WTC11 (cell line): ENCODE measurements at regions not wholly inside any gene's neighbourhood (a gene's known extent, or its start where the extent isn't known, plus 50 kb on each side); places are given as distances from the start of the nearest gene placed in this dataset.

Source experiments
- ATAC-seq: fragments of 200-7000 bp; cut with Tn5 transposase; 2 replicates; pipeline ENCODE4 v1.10.0; 2021; ENCODE audit warnings: mild to moderate bottlenecking, moderate library complexity
- CTCF ChIA-PET: fragments of 300-600 bp; sonication (Branson Sonifier 250); formaldehyde crosslinking; loops from one replicate; lab custom pipeline; 2021; ENCODE audit warnings: antibody characterized with exemption; lab: Charles Lee
- POLR2A ChIA-PET: fragments of 350-600 bp; sonication (Branson Sonifier 250); formaldehyde crosslinking; loops from one replicate; lab custom pipeline; 2021; ENCODE audit warnings: antibody characterized with exemption; lab: Charles Lee
- DNase-seq: peaks from one replicate; pipeline ENCODE4 v3.0.0; 2021; ENCODE audit warnings: low spot score
- H3K27ac Mint-ChIP-seq: 2 replicates; pipeline ENCODE4 v1.8.0; 2021; ENCODE audit warnings: mixed read lengths
- H3K27me3 Mint-ChIP-seq: 2 replicates; pipeline ENCODE4 v1.8.0; 2021; ENCODE audit warnings: low read depth, mild to moderate bottlenecking, moderate library complexity, mixed read lengths
- H3K36me3 Mint-ChIP-seq: 2 replicates; pipeline ENCODE4 v1.8.0; 2021; ENCODE audit warnings: mixed read lengths
- H3K4me1 Mint-ChIP-seq: 2 replicates; pipeline ENCODE4 v1.8.0; 2022; ENCODE audit warnings: mixed read lengths
- H3K4me3 Mint-ChIP-seq: 2 replicates; pipeline ENCODE4 v1.8.0; 2021; ENCODE audit warnings: mild to moderate bottlenecking, moderate library complexity, mixed read lengths
- H3K9me3 Mint-ChIP-seq: 2 replicates; pipeline ENCODE4 v1.8.0; 2021; ENCODE audit warnings: mixed read lengths
- MYBL2 ChIP-seq: sonication (generic); formaldehyde crosslinking; IDR thresholded peaks from 2 replicates; pipeline ENCODE4 v1.8.1; 2023; ENCODE audit warnings: mild to moderate bottlenecking, moderate library complexity, missing genetic modification reagents
- NFYB ChIP-seq: sonication (generic); formaldehyde crosslinking; conservative IDR thresholded peaks from 2 replicates; pipeline ENCODE4 v1.8.0; 2022; ENCODE audit warnings: low read depth, missing genetic modification reagents
- RORB ChIP-seq: fragments of 250-450 bp; sonication (Bioruptor Pico); IDR thresholded peaks from 2 replicates; pipeline ENCODE4 v1.9.0; 2021; ENCODE audit warnings: mild to moderate bottlenecking
- SMAD4 ChIP-seq: sonication (generic); formaldehyde crosslinking; IDR thresholded peaks from 2 replicates; pipeline ENCODE4 v1.8.0; 2022; ENCODE audit warnings: mild to moderate bottlenecking, missing genetic modification reagents
- TEAD4 ChIP-seq: sonication (generic); formaldehyde crosslinking; IDR thresholded peaks from 2 replicates; pipeline ENCODE4 v1.8.0; 2022; ENCODE audit warnings: mild to moderate bottlenecking, missing genetic modification reagents
- ZNF232 ChIP-seq: sonication (generic); formaldehyde crosslinking; IDR thresholded peaks from 2 replicates; pipeline ENCODE4 v1.8.0; 2022; ENCODE audit warnings: mild to moderate bottlenecking, missing genetic modification reagents
- ZNF416 ChIP-seq: fragments of 250-450 bp; sonication (Bioruptor Pico); IDR thresholded peaks from 2 replicates; pipeline ENCODE4 v1.9.0; 2021; ENCODE audit warnings: mild to moderate bottlenecking, inconsistent platforms
- TF ChIP-seq, protein P1 (sequence below): sonication (generic); formaldehyde crosslinking; IDR thresholded peaks from 2 replicates; pipeline ENCODE4 v1.8.0; 2023; ENCODE audit warnings: mild to moderate bottlenecking, missing genetic modification reagents
- TF ChIP-seq, protein P2 (sequence below): sonication (generic); formaldehyde crosslinking; IDR thresholded peaks from 2 replicates; pipeline ENCODE4 v1.8.1; 2023; ENCODE audit warnings: mild to moderate bottlenecking, missing genetic modification reagents, moderate library complexity
- TF ChIP-seq, protein P3 (sequence below): sonication (generic); formaldehyde crosslinking; IDR thresholded peaks from 2 replicates; pipeline ENCODE4 v1.8.1; 2022; ENCODE audit warnings: low read depth, mild to moderate bottlenecking, moderate library complexity, missing genetic modification reagents, borderline replicate concordance
- TF ChIP-seq, protein P4 (sequence below): sonication (generic); formaldehyde crosslinking; IDR thresholded peaks from 2 replicates; pipeline ENCODE4 v1.8.0; 2022; ENCODE audit warnings: mild to moderate bottlenecking, missing genetic modification reagents
- TF ChIP-seq, protein P5 (sequence below): sonication (generic); formaldehyde crosslinking; IDR thresholded peaks from 2 replicates; pipeline ENCODE4 v1.8.1; 2023; ENCODE audit warnings: mild to moderate bottlenecking, moderate library complexity, missing genetic modification reagents
- TF ChIP-seq, protein P6 (sequence below): sonication (generic); formaldehyde crosslinking; IDR thresholded peaks from 2 replicates; pipeline ENCODE4 v1.8.1; 2022; ENCODE audit warnings: mild to moderate bottlenecking, missing genetic modification reagents, moderate library complexity, borderline replicate concordance
- TF ChIP-seq, protein P7 (sequence below): sonication (generic); formaldehyde crosslinking; IDR thresholded peaks from 2 replicates; pipeline ENCODE4 v1.8.0; 2022; ENCODE audit warnings: missing genetic modification reagents
- TF ChIP-seq, protein P8 (sequence below): sonication (generic); formaldehyde crosslinking; IDR thresholded peaks from 2 replicates; pipeline ENCODE4 v1.8.1; 2023; ENCODE audit warnings: mild to moderate bottlenecking, missing genetic modification reagents
- TF ChIP-seq, protein P9 (sequence below): sonication (generic); formaldehyde crosslinking; IDR thresholded peaks from 2 replicates; pipeline ENCODE4 v1.8.1; 2022; ENCODE audit warnings: mild to moderate bottlenecking, moderate library complexity, missing genetic modification reagents
- TF ChIP-seq, protein P10 (sequence below): fragments of 250-450 bp; sonication (Bioruptor Pico); IDR thresholded peaks from 2 replicates; pipeline ENCODE4 v2.1.2; 2022; ENCODE audit warnings: mild to moderate bottlenecking, moderate library complexity

DNA sequence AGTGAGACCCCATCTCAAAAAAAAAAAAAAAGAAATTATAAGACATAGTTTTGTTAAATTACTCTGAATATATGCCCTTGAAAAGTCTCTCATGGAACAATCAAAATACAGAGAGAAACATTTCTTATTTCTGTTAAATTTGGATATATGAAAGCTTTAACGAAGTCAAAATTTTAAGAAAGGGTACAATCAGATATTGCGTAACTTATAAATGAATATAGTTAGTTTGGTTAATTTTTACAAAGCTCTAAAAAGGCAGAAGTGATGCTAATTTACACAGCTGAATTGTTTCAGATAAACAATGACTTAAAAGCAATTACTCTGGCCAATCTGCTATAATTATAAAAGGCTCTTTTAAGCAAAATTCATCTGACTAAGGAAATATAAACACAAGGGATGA is 611.6 kb upstream of the CCDC179 start (continued):
- no peak for TF ChIP-seq MYBL2 (CRISPR knock-in tag)
- TF ChIP-seq, protein P1, sequence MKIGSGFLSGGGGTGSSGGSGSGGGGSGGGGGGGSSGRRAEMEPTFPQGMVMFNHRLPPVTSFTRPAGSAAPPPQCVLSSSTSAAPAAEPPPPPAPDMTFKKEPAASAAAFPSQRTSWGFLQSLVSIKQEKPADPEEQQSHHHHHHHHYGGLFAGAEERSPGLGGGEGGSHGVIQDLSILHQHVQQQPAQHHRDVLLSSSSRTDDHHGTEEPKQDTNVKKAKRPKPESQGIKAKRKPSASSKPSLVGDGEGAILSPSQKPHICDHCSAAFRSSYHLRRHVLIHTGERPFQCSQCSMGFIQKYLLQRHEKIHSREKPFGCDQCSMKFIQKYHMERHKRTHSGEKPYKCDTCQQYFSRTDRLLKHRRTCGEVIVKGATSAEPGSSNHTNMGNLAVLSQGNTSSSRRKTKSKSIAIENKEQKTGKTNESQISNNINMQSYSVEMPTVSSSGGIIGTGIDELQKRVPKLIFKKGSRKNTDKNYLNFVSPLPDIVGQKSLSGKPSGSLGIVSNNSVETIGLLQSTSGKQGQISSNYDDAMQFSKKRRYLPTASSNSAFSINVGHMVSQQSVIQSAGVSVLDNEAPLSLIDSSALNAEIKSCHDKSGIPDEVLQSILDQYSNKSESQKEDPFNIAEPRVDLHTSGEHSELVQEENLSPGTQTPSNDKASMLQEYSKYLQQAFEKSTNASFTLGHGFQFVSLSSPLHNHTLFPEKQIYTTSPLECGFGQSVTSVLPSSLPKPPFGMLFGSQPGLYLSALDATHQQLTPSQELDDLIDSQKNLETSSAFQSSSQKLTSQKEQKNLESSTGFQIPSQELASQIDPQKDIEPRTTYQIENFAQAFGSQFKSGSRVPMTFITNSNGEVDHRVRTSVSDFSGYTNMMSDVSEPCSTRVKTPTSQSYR (CRISPR knock-in tag), result no peak
- TF ChIP-seq, protein P2, sequence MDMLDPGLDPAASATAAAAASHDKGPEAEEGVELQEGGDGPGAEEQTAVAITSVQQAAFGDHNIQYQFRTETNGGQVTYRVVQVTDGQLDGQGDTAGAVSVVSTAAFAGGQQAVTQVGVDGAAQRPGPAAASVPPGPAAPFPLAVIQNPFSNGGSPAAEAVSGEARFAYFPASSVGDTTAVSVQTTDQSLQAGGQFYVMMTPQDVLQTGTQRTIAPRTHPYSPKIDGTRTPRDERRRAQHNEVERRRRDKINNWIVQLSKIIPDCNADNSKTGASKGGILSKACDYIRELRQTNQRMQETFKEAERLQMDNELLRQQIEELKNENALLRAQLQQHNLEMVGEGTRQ (CRISPR knock-in tag), result no peak

DNA sequence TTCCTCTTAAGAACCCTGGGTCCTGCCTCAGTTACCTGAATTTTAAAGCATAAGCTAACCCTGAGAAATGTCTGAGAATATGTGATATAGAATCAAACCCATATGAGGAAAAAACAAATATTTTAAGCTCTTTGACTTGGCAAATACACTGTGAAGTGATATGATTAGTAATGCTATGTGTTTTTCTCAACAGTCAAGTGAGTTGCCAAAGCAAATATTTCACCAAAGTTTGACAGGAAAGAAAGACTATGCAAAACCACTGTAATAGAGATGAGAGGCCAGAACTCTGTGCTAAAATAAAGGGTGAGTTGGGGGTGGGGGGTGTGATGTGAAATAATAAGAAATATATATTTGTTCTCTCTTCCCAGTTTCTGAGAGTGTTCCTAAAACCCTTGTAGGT is 613.5 kb upstream of the CCDC179 start:
- no peak overlapping the region for H3K27ac Mint-ChIP-seq
- H3K36me3 Mint-ChIP-seq, result no peaks in the 10 kb centered on the region
- TF ChIP-seq, protein P3, sequence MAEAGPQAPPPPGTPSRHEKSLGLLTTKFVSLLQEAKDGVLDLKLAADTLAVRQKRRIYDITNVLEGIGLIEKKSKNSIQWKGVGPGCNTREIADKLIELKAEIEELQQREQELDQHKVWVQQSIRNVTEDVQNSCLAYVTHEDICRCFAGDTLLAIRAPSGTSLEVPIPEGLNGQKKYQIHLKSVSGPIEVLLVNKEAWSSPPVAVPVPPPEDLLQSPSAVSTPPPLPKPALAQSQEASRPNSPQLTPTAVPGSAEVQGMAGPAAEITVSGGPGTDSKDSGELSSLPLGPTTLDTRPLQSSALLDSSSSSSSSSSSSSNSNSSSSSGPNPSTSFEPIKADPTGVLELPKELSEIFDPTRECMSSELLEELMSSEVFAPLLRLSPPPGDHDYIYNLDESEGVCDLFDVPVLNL, result no peak
- TF ChIP-seq, protein P4, sequence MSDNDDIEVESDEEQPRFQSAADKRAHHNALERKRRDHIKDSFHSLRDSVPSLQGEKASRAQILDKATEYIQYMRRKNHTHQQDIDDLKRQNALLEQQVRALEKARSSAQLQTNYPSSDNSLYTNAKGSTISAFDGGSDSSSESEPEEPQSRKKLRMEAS (CRISPR knock-in tag), result no peak
- TF ChIP-seq, protein P5, sequence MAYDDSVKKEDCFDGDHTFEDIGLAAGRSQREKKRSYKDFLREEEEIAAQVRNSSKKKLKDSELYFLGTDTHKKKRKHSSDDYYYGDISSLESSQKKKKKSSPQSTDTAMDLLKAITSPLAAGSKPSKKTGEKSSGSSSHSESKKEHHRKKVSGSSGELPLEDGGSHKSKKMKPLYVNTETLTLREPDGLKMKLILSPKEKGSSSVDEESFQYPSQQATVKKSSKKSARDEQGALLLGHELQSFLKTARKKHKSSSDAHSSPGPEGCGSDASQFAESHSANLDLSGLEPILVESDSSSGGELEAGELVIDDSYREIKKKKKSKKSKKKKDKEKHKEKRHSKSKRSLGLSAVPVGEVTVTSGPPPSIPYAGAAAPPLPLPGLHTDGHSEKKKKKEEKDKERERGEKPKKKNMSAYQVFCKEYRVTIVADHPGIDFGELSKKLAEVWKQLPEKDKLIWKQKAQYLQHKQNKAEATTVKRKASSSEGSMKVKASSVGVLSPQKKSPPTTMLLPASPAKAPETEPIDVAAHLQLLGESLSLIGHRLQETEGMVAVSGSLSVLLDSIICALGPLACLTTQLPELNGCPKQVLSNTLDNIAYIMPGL, result no peak
- TF ChIP-seq, protein P6, sequence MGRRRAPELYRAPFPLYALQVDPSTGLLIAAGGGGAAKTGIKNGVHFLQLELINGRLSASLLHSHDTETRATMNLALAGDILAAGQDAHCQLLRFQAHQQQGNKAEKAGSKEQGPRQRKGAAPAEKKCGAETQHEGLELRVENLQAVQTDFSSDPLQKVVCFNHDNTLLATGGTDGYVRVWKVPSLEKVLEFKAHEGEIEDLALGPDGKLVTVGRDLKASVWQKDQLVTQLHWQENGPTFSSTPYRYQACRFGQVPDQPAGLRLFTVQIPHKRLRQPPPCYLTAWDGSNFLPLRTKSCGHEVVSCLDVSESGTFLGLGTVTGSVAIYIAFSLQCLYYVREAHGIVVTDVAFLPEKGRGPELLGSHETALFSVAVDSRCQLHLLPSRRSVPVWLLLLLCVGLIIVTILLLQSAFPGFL (CRISPR knock-in tag), result no peak
- TF ChIP-seq RORB (CRISPR knock-in tag), result no peak
- ChIA-PET POLR2A (no interaction called here), CTCF (no interaction called here)
- no peak for ATAC-seq
- no peak overlapping the region for H3K4me3 Mint-ChIP-seq
- H3K27me3 Mint-ChIP-seq, result no peaks in the 10 kb centered on the region
- H3K4me1 Mint-ChIP-seq, result peaks cover 6% of the 10 kb centered on the region; the same call in 1 of the 2 replicates
- no peaks in the 10 kb centered on the region for H3K9me3 Mint-ChIP-seq
- no peak for DNase-seq

DNA sequence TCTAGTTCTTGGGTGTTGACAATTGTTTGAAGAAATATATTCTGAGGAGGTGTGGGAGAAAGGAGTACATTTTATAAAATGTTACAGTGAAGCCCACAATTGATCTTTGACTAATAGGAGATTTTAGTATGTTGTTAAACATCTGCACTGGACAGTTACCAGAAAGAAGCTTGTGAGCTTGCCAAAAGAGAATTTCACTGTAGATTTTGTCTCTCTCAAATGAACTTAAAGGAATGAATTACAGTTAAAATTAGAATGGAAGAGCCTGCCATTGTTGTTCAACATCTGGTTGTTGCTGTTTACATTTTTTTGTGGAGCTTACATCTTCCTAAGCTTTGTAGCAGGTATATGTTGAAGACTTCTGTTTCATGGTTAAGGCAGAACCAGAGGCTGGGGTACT is 620.5 kb upstream of the CCDC179 start:
- Mint-ChIP-seq H3K27me3 (no peaks in the 10 kb centered on the region), H3K9me3 (peaks cover 12% of the 10 kb centered on the region), H3K27ac (no peak overlapping the region), H3K36me3 (peaks cover 13% of the 10 kb centered on the region), H3K4me3 (no peak overlapping the region), H3K4me1 (peaks cover 21% of the 10 kb centered on the region)
- POLR2A ChIA-PET, result no interaction called here
- no peak for DNase-seq
- CTCF ChIA-PET, result no interaction called here
- ATAC-seq, result no peak
- TF ChIP-seq, protein P7, sequence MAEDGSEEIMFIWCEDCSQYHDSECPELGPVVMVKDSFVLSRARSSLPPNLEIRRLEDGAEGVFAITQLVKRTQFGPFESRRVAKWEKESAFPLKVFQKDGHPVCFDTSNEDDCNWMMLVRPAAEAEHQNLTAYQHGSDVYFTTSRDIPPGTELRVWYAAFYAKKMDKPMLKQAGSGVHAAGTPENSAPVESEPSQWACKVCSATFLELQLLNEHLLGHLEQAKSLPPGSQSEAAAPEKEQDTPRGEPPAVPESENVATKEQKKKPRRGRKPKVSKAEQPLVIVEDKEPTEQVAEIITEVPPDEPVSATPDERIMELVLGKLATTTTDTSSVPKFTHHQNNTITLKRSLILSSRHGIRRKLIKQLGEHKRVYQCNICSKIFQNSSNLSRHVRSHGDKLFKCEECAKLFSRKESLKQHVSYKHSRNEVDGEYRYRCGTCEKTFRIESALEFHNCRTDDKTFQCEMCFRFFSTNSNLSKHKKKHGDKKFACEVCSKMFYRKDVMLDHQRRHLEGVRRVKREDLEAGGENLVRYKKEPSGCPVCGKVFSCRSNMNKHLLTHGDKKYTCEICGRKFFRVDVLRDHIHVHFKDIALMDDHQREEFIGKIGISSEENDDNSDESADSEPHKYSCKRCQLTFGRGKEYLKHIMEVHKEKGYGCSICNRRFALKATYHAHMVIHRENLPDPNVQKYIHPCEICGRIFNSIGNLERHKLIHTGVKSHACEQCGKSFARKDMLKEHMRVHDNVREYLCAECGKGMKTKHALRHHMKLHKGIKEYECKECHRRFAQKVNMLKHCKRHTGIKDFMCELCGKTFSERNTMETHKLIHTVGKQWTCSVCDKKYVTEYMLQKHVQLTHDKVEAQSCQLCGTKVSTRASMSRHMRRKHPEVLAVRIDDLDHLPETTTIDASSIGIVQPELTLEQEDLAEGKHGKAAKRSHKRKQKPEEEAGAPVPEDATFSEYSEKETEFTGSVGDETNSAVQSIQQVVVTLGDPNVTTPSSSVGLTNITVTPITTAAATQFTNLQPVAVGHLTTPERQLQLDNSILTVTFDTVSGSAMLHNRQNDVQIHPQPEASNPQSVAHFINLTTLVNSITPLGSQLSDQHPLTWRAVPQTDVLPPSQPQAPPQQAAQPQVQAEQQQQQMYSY (CRISPR knock-in tag), result no peak
- TF ChIP-seq, protein P8, sequence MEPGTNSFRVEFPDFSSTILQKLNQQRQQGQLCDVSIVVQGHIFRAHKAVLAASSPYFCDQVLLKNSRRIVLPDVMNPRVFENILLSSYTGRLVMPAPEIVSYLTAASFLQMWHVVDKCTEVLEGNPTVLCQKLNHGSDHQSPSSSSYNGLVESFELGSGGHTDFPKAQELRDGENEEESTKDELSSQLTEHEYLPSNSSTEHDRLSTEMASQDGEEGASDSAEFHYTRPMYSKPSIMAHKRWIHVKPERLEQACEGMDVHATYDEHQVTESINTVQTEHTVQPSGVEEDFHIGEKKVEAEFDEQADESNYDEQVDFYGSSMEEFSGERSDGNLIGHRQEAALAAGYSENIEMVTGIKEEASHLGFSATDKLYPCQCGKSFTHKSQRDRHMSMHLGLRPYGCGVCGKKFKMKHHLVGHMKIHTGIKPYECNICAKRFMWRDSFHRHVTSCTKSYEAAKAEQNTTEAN, result no peak
- TF ChIP-seq NFYB (CRISPR knock-in tag) (no peak), ZNF416 (CRISPR knock-in tag) (no peak), TEAD4 (CRISPR knock-in tag) (no peak), SMAD4 (CRISPR knock-in tag) (no peak), ZNF232 (no peak)
- TF ChIP-seq, protein P9, sequence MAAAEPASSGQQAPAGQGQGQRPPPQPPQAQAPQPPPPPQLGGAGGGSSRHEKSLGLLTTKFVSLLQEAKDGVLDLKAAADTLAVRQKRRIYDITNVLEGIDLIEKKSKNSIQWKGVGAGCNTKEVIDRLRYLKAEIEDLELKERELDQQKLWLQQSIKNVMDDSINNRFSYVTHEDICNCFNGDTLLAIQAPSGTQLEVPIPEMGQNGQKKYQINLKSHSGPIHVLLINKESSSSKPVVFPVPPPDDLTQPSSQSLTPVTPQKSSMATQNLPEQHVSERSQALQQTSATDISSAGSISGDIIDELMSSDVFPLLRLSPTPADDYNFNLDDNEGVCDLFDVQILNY (CRISPR knock-in tag), result no peak
- TF ChIP-seq, protein P10, sequence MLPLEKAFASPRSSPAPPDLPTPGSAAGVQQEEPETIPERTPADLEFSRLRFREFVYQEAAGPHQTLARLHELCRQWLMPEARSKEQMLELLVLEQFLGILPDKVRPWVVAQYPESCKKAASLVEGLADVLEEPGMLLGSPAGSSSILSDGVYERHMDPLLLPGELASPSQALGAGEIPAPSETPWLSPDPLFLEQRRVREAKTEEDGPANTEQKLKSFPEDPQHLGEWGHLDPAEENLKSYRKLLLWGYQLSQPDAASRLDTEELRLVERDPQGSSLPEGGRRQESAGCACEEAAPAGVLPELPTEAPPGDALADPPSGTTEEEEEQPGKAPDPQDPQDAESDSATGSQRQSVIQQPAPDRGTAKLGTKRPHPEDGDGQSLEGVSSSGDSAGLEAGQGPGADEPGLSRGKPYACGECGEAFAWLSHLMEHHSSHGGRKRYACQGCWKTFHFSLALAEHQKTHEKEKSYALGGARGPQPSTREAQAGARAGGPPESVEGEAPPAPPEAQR (CRISPR knock-in tag), result no peak
